Omental fat pad (tissue), 3 donors: ENCODE measurements at regions not wholly inside any gene's neighbourhood (a gene's known extent, or its start where the extent isn't known, plus 50 kb on each side); places are given as distances from the start of the nearest gene placed in this dataset.

Source experiments
- ATAC-seq: fragments of 150-250 bp; one replicate; pipeline ENCODE4 v1.9.1; 2016; ENCODE audit warnings: mild to moderate bottlenecking, moderate library complexity; ENCODE audit not compliant: low FRiP score
- DNase-seq: peaks from one replicate; pipeline ENCODE4 v3.0.0-alpha.2; 2019; ENCODE audit warnings: low spot score
- CTCF ChIP-seq, 3 donors: fragments of 450-650 bp; IDR thresholded peaks; one replicate each; pipeline ENCODE4 v1.5.1; 2016 to 2017; ENCODE audit warnings: antibody characterized with exemption in 3 of 3, mild to moderate bottlenecking in 3 of 3, moderate library complexity in 2 of 3

DNA sequence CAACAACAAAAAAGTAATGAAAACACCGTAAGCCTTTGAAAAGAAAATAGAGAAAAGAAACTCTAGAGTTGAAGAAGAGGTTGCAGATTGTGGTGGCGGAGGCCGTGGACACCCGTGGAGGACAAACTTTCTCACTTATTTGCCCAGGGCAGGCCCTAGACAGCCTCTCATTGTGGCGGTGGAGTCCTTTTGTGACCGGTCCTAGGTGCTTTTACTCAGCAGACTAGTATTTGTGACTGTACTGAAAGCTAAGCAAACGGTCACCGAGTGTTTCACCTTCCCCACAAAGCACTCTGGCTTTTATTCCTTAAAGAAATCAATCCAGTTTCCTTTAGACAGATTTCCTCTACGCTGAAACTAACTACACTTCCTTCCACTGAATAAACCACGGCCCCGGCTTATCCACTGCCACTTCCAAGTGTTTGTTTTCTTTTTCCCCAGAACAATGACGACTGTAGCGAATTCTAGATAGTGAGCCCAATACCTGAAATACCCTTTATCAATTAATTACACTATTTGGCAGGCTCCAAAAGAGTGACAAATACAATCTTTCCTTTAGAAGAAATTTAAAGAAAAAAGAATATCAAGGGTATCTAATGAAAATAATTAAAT, 210.2 kb upstream of the TARS1 start:
- no peak for TF ChIP-seq CTCF (IDR thresholded peaks at IDR 0.05)
- no peak for ATAC-seq
- no peak for DNase-seq

DNA sequence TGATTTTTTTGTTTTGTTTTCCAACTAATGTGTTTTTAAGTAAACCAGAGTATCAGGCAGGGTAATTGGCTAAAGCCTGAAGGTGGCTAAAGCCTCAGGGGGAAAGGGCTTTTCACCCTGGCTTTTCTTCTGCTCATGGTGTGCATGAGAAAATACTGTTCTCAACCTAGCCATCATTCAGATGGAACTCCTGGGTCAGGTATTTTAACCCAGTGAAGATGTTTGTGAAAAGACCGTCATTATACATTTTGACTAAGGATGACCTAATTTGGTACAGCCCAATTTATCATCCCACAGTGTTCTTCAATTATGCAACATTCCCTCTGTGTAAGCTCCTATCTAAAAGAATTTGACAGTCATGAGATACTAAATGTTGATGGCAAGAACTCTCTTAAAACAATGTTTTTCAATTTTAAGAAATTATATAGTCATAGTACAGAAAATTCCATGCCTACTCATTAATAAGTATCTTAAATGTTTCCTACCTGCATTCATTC, 209.5 kb upstream of the TARS1 start:
- ATAC-seq: no peak
- no peak for DNase-seq
- no peak for TF ChIP-seq CTCF (IDR thresholded peaks at IDR 0.05)

GRCh38 chr5:33231935-33232334, 208.8 kb upstream of the TARS1 start:
- ATAC-seq: no peak
- no peak for TF ChIP-seq CTCF (IDR thresholded peaks at IDR 0.05)
- no peak for DNase-seq

GRCh38 chr5:33232731-33233505, 207.8 kb upstream of the TARS1 start:
- no peak for DNase-seq

GRCh38 chr5:33235304-33235703, 205.5 kb upstream of the TARS1 start:
- ATAC-seq: no peak
- TF ChIP-seq CTCF (IDR thresholded peaks at IDR 0.05): no peak
- DNase-seq: no peak

More at GRCh38 chr5:33232731-33233505, 207.8 kb upstream of the TARS1 start:
- no peak for TF ChIP-seq CTCF (IDR thresholded peaks at IDR 0.05)
- ATAC-seq: peak; percentile 43

DNA sequence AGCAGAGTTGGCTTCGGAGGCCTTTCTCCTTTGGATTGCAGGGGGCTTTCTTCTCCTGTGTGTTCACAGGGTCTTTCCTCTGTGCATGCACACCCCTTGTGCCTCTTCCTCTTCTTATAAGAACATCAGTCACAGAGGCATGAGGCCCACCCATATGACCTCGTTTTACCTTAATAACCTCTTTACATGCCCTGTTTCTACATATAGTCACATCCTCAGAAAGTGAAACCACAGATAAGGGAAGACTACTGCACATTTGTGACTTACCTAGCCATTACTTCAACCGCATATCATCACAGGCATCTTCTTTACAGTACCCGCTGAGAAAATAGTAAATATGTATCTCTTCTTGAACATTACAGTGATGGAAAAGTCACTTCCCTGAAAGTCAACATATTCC, 204.9 kb upstream of the TARS1 start:
- DNase-seq (no peak), ATAC-seq (no peak)
- TF ChIP-seq CTCF (IDR thresholded peaks at IDR 0.05): no peak

GRCh38 chr5:33237471-33237870, 203.3 kb upstream of the TARS1 start:
- ATAC-seq: no peak
- no peak for DNase-seq
- no peak for TF ChIP-seq CTCF (IDR thresholded peaks at IDR 0.05)
